GM12873 (cell line): ENCODE measurements at regions not wholly inside any gene's neighbourhood (a gene's known extent, or its start where the extent isn't known, plus 50 kb on each side); places are given as distances from the start of the nearest gene placed in this dataset.

Experiments
- CTCF ChIP-seq: IDR thresholded peaks from 2 replicates; pipeline ENCODE4 v1.5.1; 2012; ENCODE audit warnings: low read depth, mild to moderate bottlenecking, moderate library complexity, low read length, control low read depth; ENCODE audit not compliant: insufficient read depth; ENCODE audit errors: missing control alignments

- no peak for TF ChIP-seq CTCF
These were observed 69.6 kb upstream of the CTNNB1 start for GRCh38 chr3:41129731-41130130.

- no peak for TF ChIP-seq CTCF
These were observed 68.1 kb upstream of the CTNNB1 start for GRCh38 chr3:41131224-41131623.

GRCh38 chr3:41137686-41138111, 61.6 kb upstream of the CTNNB1 start:
- TF ChIP-seq CTCF, result no peak

- no peak for TF ChIP-seq CTCF
These were observed 61.2 kb upstream of the CTNNB1 start for GRCh38 chr3:41138146-41138545.

GRCh38 chr3:41138601-41139000, 60.7 kb upstream of the CTNNB1 start:
- TF ChIP-seq CTCF, result no peak

GRCh38 chr3:41140242-41140641, 59.1 kb upstream of the CTNNB1 start:
- TF ChIP-seq CTCF, result no peak

- TF ChIP-seq CTCF, result no peak
These were observed 57.7 kb upstream of the CTNNB1 start for GRCh38 chr3:41141433-41142167.
